ENCODE measurements at regions not wholly inside any gene's neighbourhood (a gene's known extent, or its start where the extent isn't known, plus 50 kb on each side); places are given as distances from the start of the nearest gene placed in this dataset.

- no peak for TF ChIP-seq CTCF (IDR thresholded peaks at IDR 0.05)
- no peak for DNase-seq (ENCODE audit: low spot score)
- Histone ChIP-seq H3K27ac (no peak overlapping the region), H3K4me3 (no peak overlapping the region)
Observed at GRCh38 chr6:91633374-91634111, 1046.7 kb upstream of the MAP3K7 start.

- TF ChIP-seq CTCF (IDR thresholded peaks at IDR 0.05) = no peak
- H3K4me3 ChIP-seq = no peak overlapping the region
- H3K27ac ChIP-seq = no peak overlapping the region
- DNase-seq (ENCODE audit: low spot score) = no peak
Observed at GRCh38 chr6:91632308-91632707, 1045.4 kb upstream of the MAP3K7 start.

DNA sequence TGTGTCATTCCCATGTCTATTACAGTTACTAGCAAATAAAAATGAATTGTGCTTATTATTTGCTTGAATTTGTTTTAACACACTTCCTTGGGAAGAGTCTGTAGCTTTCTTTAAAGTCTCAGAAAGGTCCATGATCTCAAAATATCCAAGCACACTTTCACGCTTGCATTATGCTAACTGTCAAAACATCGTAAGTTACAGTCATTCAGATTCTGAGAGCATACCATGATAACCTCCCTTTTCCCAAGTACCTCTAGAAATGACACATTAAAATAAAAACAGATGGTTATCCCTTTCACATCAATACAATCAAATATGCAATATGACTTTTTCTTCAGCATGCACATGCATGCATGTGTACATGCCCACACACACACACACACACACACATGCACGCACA, 1044.4 kb upstream of the MAP3K7 start:
- Histone ChIP-seq H3K27ac (no peak overlapping the region), H3K4me3 (no peak overlapping the region)
- no peak for TF ChIP-seq CTCF (IDR thresholded peaks at IDR 0.05)
- no peak for DNase-seq (ENCODE audit: low spot score)

DNA sequence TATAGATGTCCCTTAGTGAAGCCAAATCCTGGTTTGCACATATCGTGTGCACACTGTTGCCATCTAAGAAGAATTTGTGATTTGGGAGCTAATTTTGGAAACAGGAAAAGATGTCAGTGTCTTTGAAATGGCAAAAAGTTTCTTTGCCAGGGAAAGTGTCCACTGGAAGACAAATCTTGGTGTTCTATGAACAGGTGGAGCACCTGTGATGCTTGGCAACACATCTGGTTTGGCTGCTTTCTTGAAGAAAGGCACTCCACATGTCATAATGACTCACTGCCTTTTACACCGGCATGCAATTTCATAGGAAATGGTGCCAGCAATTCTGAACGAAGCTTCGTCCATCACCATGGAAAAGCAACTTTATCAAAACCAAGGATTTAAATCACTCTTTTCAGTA, 1040.0 kb upstream of the MAP3K7 start:
- no peak for DNase-seq (ENCODE audit: low spot score)
- TF ChIP-seq CTCF (IDR thresholded peaks at IDR 0.05) = no peak
- Histone ChIP-seq H3K27ac (no peak overlapping the region), H3K4me3 (no peak overlapping the region)

GRCh38 chr6:91613481-91613880, 1026.6 kb upstream of the MAP3K7 start:
- Histone ChIP-seq H3K27ac (no peak overlapping the region), H3K4me3 (no peak overlapping the region)
- TF ChIP-seq CTCF (IDR thresholded peaks at IDR 0.05) = no peak
- DNase-seq (ENCODE audit: low spot score) = no peak

DNA sequence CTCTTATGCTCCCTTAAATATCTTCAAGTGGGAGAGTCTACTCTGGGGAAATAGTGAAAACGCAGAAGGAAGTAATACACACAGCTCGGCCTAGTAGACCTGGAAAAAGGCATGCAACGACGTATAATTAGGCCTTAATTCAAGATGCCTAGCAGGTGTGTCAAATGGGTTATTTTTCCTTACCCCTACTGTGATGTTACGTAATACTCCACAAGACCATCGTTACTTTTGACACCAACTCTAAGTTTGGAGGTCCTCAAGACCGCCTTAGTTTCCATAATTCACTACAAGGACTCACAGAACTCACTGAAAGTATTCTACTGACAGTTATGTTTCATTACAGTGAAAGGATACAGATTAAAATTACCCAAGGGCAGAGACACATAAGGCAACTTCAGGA, 1024.3 kb upstream of the MAP3K7 start:
- no peak for TF ChIP-seq CTCF (IDR thresholded peaks at IDR 0.05)
- DNase-seq (ENCODE audit: low spot score) = no peak
- Histone ChIP-seq H3K4me3 (no peak overlapping the region), H3K27ac (no peak overlapping the region)

GRCh38 chr6:91608428-91608827, 1021.6 kb upstream of the MAP3K7 start:
- no peak for TF ChIP-seq CTCF (IDR thresholded peaks at IDR 0.05)
- no peak overlapping the region for H3K4me3 ChIP-seq
- no peak for DNase-seq (ENCODE audit: low spot score)
- no peak overlapping the region for H3K27ac ChIP-seq
